Limb (tissue), 2 donors: ENCODE measurements at regions not wholly inside any gene's neighbourhood (a gene's known extent, or its start where the extent isn't known, plus 50 kb on each side); places are given as distances from the start of the nearest gene placed in this dataset.
"Not testable (repeated sequence)": the region's sequence is repeated elsewhere in the genome, so short reads cannot be mapped to it uniquely, and the experiment has no call there.

Experiments
- DNase-seq, 2 donors: peaks; one replicate each; pipeline ENCODE4 v3.0.0-alpha.2; 2016; ENCODE audit errors: extremely low spot score in 2 of 2

DNA sequence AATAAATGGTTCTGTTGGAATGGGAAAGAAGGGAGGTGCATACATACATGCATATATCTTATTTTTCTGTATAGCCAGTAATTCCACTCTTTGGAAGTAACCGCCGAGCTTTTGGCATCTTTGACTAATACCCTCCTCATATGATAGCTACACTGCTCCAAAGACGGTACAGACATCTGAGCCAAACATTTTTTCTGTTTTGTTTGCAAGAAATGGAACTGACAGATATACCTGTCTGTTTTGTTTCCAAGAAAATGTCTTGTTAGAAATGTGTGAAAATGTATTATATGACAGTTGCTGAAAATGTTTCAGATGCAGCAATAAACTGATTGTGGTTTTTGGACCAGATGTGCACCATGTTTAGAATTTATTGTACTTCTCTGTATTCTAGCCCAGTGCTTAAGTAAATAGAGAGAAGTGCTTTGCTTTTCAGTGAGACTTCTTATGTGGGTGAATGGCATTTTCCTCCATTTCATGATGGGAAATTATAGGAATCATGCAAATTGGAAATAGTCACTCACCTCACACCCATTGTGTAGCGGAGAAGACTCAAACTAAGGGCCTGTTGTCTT, 396.9 kb downstream of the KCNRG start:
- no peak for DNase-seq

DNA sequence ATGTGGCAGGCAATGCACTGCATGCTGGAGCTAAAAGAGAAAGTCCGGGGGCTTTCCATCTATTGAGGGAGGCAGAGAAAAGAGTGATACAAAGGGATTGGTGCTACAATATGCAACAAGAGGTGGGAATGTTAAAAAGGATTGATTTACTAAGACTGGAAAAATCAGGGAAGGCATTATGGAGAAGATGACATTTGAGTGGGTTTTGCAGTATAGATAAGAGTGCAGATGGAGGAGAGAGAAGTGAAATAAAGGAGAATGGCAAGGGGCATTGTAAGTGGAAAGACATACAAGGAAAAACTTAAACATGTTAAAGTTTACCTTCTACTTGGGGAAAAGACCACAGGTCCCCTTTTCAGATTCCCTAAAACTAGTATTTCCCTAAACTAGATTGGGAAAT, 399.4 kb downstream of the KCNRG start:
- DNase-seq = no peak

DNA sequence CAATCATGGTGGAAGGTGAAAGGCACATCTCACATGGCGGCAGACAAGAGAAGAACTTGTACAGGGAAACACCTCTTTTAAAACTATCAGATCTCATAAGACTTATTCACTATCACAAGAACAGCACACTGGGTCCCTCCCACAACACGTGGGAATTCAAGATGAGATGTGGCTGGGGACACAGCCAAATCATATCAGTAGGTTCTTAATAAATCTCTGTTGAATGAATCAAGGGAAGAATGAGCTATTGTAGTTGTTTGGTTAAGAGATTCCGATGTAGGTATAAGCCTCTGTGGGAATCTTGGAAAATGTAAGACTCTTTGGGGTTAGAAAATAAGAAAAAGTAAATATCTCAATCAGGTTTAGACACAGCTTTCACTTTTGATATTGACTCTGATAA, 400.2 kb downstream of the KCNRG start:
- DNase-seq = no peak

DNA sequence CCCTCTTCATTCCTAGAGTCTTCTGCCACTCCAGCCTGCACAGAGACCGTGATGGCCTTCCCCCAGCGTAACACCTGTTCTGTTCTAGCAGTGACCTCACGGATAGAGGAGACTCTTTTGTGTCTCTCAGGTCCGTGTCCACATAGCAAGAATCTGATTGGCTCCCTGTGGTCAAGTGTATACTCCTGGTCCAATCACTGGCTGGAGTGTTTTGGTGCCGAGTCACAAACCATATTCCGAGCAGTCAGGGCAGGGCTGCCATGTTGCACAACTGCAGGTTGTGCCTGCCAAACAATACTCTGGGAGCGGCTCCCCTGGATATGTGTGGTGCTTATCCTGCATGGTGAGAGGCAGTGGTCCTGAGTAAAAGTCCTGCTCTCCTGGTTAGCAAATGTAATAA, 402.4 kb downstream of the KCNRG start:
- DNase-seq = no peak

DNA sequence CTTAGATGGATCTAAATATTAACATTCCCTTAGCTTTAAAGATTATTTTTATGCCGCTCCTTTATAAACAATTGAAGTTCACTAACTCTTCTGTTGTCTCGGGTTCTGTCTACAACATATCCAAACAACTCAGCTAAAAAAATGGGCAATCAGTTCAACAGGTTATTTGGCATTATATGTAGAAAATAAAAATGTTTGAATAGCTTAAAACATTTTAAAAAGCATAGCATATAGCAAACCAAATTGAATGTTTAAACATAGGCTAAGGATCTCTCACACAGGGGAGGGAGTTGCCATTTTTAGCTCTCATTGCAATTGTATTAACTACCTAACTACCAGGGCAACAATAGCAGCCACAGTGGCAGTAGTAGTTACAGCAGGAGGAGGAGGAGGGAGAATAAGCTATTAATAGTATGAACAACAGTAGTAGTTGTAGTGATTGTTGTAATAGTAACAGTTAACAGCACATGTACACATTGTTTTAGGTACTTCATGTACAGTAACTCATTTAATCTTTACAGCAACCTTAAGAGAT, 404.2 kb downstream of the KCNRG start:
- DNase-seq = no peak

DNA sequence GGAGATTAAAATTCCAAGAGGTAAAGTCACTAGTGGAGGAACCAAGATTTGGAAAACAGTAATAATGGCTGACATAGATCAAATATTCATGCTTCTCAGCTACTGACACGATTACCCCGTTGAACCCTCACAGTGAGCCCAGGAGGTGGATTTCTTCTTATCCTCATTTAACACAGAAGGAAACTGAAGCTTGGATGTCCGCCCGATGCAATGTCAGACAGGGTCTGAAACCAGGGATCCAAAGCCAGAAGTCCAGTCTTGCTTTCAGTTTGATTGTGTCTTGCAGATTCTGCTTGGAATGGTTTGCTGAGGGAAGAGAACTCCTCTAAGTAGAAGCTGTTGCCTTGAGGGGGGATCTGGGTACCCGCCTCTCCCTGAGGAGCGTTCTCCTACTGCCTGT, 404.7 kb downstream of the KCNRG start:
- no peak for DNase-seq

DNA sequence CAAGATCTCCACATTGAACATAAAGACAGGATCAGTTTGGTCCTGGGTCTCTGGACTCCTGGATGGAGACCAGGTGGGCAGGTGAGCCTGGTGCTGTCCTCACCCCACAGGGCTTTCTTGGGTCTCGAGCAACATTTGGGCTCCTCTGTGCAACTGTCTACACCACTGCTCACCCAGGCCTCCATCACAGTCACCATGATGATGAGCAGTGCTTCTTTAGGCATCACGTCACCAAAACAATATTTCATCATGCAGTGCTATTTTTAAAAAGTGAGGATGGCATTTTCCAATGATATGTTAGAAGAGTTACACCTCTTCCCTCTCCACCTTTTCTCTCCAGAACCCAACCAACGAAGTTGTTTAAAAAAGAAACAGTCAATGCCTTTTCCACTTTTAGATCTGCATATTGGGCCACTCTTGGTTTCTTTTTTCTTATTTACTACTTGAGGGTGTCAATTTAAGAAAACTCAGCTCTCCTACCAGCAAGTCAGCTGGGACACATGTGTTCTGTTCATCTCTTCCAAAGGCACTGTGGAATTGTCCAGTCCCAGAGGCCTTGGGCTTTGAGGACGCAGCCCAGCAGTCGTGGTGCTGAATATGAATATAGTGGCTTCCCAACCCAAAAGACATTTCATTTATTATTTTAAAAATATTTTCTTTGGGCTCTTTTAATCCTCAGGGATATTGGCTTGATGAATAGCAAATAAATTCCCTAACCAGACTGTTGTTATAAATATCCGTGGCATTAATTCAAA, 405.7 kb downstream of the KCNRG start:
- DNase-seq = no peak

DNA sequence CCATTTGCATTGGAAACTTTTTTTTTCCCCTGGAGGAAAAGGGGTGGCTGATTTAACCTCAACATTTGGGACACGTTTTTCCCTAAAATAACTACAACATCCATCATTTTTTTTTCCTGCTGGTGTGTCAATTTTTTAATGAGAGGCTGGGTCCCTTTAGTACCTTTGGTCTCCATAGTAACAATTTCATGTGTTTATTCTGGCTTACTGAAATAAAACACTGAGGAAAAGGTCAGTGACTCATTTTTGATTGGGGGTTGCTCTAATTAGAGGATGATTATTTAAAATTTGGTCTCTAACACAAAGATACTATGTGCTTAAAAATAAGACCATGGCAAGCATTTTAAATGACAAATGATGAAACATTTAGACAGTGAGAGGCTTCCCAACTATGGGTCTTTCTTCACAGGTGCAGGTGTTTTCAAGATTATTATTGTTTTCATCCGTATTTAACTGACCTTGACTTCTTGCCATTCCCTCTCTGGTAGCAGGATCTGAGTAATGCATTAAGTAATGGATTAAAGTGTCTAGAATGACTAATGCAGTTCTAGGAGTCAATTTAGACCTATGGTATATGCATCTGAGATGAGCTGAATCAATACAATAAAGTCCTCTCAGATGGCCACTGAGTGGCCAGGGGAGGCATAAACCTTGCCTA, 406.4 kb downstream of the KCNRG start:
- no peak for DNase-seq

DNA sequence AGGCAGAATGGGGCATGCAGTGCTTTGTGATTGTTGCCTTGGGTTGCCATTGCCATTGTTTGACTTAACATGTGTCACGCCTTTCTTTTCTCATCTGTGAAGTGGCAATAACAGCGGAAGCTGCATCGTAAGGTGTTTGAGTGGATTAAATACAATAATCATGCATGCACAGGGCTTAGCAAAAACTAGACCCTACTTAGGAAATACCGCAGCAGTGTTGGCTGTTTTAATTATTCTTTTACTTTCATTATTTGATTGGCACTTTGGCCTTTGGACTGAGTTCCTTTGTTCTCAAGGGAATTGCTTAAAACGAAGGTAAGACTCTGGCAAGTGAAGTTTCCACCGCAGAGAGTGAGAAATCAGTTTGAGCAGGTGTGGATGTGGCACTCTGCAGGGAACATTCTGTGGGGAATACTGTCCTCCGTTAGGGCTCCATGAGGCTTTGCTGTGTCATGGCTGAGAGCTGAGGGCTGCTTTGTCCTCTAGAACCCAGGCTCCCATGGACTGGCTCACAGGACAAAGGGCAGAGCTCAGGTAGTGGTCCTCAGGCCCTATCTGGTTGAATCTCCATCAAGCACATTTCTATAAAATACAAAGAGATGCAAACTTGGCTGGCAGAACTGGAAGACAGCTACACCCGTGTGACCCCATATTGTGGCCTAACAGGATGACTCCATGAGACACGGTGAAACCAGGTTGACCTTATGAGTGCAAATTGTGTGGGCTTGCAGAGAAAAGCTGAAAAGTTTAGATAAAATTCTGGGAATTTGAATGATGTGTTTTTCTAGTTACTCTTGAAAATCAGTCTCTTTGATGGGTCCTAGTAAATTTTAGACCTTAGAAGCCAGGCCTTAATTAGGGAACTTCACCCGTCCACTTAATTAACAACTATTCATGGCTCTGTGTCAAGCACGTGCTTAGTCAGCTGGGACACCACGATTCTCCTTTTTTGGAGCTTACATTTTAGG, 407.2 kb downstream of the KCNRG start:
- DNase-seq = no peak

DNA sequence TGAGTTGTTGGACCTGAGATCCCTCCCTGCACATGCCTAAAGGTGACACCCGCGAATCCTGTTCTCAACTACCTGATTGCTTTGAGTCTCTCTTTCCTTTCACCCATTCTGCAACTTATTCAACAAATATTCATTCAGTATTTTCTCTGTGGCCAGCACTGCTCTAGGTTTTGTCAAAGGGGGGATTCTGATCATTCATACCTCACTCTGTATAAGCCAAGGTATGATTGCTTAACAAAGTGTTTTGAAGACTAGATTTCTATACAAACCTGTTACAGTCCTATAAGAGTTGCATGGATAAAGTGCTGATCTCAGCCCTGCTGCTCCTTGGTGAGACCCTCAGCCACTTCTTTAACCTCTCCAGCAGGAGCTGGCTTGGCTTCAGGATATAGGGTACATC, 409.7 kb downstream of the KCNRG start:
- no peak for DNase-seq

DNA sequence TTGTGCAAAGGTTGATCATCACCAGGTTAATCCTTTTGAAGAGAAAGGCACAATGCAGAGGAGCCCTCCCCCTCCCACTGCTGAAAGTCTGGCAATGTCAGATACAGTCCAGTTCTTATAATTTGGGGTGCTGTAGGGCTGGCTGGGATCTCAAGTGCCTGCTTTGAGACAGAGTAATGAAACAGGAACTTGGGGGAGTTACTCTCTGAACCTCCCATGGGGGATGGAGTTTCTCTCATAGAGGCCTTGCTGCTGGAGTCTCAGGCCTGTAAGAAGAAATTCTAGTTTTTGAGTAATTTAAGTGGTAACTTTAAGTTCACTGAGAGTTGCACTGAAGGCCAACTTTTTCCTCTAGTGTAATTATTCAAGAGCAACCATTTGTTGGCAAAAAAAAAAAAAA, 410.5 kb downstream of the KCNRG start:
- DNase-seq = no peak

DNA sequence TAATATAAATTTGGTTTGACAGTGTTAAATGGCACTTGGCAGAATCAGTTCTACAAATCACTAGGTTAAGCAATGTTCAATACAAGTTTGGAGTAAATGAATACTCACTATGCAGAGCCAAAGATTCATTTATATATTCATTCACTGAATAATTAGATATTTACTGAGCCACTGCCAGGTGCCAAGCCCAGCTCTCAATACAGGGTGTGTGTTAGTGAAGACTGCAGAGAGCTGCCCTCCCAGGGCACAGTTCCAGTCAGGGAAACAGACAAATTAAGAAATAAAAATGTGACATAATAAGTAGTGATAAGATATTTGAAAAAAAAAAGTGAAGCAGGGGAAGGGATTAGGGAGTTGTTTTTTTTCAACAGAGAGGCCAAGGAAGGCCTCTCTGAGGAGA, 411.7 kb downstream of the KCNRG start:
- no peak for DNase-seq

DNA sequence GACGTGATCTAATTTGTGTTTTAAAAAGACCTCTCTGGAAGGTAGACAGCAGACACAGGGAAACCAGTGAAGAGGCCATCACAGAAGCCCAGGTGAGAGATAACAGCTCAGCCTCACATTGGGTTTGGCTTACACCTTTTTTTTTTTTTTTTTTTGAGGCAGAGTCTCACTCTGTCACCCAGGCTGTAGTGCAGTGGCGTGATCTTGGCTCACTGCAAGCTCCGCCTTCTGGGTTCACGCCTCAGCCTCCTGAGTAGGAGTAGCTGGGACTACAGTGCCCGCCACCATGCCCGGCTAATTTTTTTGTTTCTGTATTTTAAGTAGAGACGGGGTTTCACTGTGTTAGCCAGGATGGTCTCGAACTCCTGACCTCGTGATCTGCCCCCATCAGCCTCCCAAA, 412.3 kb downstream of the KCNRG start:
- not testable (repeated sequence) for DNase-seq

DNA sequence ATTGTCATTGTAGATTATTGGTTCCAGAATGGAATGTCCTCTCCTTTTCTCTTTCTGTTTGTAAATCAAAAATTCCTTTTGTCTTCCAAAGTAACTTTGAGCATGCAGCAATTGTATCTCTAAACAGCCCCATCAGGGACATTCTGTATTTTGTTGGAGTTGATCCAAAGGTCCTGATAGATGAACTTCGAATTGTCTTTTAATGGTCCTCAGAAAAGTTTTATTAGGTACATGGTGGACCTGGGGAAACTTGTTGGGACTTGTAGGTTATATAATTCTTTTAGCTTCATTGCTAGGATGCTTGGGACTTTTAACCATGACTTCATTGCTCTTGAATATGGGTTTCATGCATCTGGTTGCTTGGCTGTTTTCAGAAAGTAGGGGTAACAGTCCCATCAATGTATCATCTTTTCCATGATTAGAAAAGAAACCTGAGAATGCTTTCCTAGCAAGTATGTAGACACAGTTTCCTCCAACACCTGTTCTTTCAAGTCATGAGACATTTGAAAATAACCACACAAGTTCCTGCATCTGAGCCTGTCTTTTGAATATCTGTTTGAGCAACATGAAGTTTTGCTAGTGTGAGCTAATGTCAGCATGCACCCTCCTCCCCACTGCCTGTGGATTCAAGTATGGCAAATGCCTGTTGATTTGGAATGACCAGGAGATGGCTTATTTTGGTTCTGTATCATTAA, 413.1 kb downstream of the KCNRG start:
- DNase-seq = no peak

DNA sequence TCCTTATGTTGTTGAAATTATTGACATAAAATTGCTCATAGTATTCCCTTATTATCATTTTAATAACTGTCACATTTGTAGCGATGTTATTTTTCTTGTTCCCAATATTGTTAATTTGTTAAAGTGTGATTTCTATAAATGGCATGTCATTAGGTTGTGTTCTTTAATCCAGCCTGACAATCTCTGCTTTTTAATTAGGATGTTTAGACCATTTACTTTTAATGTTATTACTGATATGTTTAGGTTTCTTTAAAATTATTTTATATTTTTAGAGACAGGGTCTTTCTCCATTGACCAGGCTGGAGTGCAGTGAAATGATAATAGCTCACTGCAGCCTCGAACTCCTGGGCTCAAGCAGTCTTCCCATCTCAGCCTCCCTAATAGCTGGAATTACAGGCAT, 408.5 kb downstream of the DLEU7 start:
- DNase-seq = no peak

DNA sequence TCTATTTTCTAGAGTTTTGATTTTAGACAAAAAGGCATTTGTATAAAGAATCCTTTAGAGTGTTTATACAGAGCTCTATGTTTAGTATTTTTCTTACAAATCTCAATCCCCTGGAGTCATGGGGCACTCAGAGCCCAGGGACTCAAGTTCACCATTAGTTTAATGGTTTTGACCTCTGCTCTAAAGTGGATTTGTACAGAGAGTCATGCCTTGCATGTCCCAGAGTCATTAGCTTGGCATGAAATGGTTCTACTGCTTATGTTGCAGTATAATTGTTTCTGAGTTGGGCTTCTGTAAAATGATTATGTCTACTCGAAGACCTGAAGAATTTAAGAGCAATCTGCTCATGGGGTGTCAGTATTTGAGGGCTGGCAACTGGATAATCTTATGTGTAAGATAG, 406.2 kb downstream of the DLEU7 start:
- DNase-seq = no peak

DNA sequence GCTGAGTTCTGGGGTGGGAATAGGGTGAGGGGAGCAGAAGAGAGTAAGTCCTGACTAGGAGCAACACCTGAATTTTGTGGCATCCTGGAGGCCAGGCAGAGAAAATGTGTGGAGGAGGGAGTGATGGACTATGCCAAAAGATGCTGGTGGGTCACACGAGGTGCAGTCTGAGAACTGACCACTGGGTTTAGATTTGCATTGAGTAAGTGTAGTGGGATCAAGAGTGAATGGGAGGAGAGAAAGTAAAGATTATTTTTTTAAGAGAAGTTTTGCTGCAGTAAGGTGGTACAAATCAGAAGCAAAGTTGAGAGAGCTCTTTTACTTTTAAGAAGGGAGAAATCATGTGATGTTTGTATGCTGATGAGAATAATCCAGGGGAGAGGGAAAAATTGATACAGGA, 405.1 kb downstream of the DLEU7 start:
- DNase-seq = no peak

DNA sequence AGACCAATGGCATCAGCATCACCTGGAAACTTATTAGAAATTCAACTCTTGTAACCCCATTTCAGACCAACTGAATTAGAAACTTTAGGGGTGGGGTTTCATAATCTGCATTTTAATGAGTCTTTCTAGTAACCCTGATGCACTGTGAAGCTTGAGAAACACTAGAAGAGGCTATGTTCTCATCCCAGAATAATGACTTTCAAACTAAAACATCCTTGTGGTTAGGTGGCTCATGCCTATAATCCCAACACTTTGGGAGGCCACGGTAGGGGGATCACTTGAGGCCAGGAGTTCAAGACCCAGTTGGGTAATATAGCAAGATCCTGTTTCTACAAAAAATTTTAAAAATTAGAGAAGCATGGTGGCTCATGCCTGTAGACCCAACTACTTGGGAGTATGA, 402.4 kb downstream of the DLEU7 start:
- no peak for DNase-seq

DNA sequence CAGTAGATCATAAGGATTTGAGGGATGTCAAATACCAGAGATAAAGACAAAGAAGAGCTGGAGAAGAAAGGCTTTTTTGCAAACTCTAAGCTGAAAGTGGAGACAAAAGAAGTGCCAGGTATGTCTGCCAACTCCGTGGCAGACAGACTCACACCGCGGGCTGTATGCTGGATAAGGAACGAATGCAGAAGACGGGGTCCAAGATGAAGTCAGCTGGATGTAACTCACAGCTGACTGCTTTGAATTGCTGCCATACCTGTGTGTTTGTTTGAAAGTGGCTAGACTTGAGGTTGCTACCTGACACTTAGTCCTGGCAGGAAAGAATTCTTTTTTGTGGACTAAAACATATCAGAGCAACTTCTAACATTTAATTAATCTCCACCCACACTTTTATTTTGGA, 398.8 kb downstream of the DLEU7 start:
- no peak for DNase-seq

DNA sequence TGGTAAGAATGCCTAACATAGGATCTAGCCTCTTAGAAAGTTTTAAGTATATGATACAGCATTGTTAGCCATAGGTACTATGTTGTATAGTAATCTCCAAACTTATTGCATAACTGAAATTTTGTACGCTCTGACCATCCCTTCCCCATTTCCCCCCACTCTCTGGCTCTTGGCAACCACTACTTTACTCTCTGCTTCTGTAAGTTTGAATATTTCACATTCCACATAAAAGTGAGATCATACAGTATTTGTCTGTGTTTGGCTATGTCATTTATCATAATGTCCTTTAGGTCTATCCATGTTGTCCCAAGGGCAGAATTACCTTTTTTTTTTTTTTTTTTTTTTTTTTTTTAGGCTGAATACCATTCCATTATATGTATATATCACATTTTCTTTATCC, 396.9 kb downstream of the DLEU7 start:
- DNase-seq = no peak

DNA sequence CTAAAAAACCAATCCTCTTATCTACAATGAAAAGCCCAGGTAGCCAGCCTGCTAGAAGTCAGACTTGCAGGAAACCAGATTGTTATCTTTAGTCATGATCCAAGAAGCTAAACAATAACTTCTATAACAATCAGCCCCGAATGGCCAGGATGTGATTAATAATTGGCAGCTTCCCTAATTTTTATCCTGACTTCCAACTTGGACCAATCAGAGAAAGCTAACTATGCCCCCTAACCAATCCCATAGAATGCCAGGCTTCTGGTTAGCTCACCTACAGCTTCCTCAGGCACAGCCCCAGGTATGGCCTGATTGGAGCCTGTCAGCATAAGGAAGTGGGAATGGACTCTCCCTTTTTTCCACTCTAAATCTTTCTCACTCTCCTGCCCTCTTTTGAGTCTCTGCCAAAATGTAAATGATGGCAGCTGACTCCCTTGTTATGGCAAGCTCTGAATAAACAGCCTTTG, 394.9 kb downstream of the DLEU7 start:
- no peak for DNase-seq
